Gastroesophageal sphincter (tissue), 3 donors: ENCODE measurements at regions not wholly inside any gene's neighbourhood (a gene's known extent, or its start where the extent isn't known, plus 50 kb on each side); places are given as distances from the start of the nearest gene placed in this dataset.

ENCODE experiments used
- POLR2A ChIP-seq, 2 donors: fragments of 450-650 bp; IDR thresholded peaks; one replicate each; pipeline ENCODE4 v1.6.1; 2017; ENCODE audit warnings: antibody characterized with exemption in 2 of 2, mild to moderate bottlenecking in 2 of 2, moderate library complexity in 1 of 2
- POLR2AphosphoS5 ChIP-seq: sonication (generic); formaldehyde crosslinking; IDR thresholded peaks from one replicate; pipeline ENCODE4 v1.6.1; 2017; ENCODE audit warnings: antibody characterized with exemption
- TF ChIP-seq, protein P1 (sequence below), 4 experiments: fragments of 200-600 bp in 2 of 4; fragments of 450-650 bp in 2 of 4; sonication (generic) in 1 of 4; IDR thresholded peaks; one replicate each; pipeline ENCODE4 v1.5.1; 2017 to 2019; ENCODE audit warnings: antibody characterized with exemption in 4 of 4, mild to moderate bottlenecking in 2 of 4, moderate library complexity in 2 of 4

DNA sequence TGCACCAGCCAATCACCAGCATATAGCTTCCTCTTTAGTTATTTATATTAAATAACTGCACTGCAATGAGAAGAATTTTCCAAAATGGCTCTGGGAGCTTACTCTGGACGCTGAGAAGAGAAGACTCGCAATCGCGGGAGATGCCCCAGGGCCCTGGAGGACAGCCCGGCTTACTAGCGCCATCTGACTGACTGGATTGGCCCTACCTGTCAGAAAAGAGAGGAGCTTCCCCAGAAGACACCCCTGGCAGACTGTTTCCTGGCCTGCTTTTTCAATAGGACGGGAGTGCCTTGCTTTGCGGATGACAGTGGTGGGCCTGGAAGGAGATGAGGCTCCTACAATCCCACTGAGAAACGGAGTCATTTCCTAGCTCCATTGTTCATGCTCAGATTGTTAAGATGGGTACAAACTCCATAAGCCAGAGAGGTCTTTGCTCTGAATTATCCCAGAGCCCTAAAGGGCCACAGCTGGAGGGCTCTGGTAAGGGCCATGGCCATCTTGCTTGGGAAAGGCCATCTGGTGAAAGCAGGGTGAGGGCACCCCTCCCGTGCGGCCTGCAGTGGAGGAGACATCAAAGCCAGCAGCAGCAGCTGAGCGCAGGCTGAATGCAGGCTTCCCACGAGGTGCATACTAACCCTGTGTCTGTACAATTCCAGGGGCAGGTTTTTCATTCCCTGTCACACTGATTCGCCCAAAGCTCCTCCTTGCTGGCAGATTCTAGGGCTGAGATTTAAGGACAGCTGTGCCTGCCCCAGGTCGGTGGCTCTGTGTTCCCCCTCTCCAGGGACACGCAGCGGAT lies 92.1 kb downstream of the GALR1 start:
- no peak for TF ChIP-seq POLR2A (IDR thresholded peaks at IDR 0.05)
- TF ChIP-seq, protein P1, sequence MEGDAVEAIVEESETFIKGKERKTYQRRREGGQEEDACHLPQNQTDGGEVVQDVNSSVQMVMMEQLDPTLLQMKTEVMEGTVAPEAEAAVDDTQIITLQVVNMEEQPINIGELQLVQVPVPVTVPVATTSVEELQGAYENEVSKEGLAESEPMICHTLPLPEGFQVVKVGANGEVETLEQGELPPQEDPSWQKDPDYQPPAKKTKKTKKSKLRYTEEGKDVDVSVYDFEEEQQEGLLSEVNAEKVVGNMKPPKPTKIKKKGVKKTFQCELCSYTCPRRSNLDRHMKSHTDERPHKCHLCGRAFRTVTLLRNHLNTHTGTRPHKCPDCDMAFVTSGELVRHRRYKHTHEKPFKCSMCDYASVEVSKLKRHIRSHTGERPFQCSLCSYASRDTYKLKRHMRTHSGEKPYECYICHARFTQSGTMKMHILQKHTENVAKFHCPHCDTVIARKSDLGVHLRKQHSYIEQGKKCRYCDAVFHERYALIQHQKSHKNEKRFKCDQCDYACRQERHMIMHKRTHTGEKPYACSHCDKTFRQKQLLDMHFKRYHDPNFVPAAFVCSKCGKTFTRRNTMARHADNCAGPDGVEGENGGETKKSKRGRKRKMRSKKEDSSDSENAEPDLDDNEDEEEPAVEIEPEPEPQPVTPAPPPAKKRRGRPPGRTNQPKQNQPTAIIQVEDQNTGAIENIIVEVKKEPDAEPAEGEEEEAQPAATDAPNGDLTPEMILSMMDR (IDR thresholded peaks at IDR 0.05): no peak
- no peak for TF ChIP-seq POLR2AphosphoS5
